A549 (cell line): ENCODE measurements at regions not wholly inside any gene's neighbourhood (a gene's known extent, or its start where the extent isn't known, plus 50 kb on each side); places are given as distances from the start of the nearest gene placed in this dataset.

Experiments
- CTCF ChIP-seq: fragments of >200 bp; sonication (Bioruptor Twin); formaldehyde crosslinking; IDR thresholded peaks from 3 replicates; pipeline ENCODE4 v1.5.1; 2016
- ELK1 ChIP-seq: fragments of 150-350 bp; IDR thresholded peaks from 2 replicates; pipeline ENCODE4 v1.6.1; 2014; ENCODE audit warnings: low read depth, mild to moderate bottlenecking, low read length
- TF ChIP-seq, protein P1 (sequence below): fragments of 250-450 bp; sonication (Bioruptor Pico); IDR thresholded peaks from 2 replicates; pipeline ENCODE4 v1.5.0; 2021; ENCODE audit warnings: mild to moderate bottlenecking, moderate library complexity, borderline replicate concordance

DNA sequence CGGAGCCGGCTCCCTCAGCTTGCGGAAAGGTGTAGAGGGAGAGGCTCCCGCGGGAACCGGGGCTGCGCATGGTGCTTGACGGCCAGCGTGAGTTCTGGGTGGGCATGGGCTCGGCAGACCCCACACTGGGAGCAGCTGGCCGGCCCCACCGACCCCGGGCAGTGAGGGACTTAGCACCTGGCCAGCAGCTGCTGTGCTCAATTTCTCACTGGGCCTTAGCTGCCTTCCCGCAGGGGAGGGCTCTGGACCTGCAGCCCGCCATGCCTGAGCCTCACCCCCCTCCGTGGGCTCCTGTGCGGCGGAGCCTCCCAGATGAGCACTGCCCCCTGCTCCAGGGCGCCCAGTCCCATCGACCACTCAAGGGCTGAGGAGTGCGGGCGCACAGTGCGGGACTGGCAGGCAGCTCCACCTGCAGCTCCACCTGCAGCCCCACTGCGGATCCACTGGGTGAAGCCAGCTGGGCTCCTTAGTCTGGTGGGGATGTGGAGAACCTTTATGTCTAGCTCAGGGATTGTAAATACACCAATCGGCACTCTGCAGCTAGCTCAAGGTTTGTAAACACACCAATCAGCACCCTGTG is 1141.8 kb downstream of the PCDH17 start:
- TF ChIP-seq ELK1 (no peak), CTCF (no peak)
- TF ChIP-seq, protein P1, sequence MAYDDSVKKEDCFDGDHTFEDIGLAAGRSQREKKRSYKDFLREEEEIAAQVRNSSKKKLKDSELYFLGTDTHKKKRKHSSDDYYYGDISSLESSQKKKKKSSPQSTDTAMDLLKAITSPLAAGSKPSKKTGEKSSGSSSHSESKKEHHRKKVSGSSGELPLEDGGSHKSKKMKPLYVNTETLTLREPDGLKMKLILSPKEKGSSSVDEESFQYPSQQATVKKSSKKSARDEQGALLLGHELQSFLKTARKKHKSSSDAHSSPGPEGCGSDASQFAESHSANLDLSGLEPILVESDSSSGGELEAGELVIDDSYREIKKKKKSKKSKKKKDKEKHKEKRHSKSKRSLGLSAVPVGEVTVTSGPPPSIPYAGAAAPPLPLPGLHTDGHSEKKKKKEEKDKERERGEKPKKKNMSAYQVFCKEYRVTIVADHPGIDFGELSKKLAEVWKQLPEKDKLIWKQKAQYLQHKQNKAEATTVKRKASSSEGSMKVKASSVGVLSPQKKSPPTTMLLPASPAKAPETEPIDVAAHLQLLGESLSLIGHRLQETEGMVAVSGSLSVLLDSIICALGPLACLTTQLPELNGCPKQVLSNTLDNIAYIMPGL (CRISPR knock-in tag), result no peak
